Activated T-cell treated with anti-CD3 and anti-CD28 coated beads, Interleukin-2, amount 50 U/mL, for 4 hours (primary cell): ENCODE measurements at regions not wholly inside any gene's neighbourhood (a gene's known extent, or its start where the extent isn't known, plus 50 kb on each side); places are given as distances from the start of the nearest gene placed in this dataset.

Source experiments
- ATAC-seq, 2 donors: fragments of 200-7000 bp; cut with Tn5 transposase; one replicate each; pipeline ENCODE4 v1.10.0; 2021
- DNase-seq: peaks from one replicate; pipeline ENCODE4 v3.0.0-alpha.2; 2020
- H3K27me3 Mint-ChIP-seq: one replicate; pipeline ENCODE4 v1.8.0; 2021; ENCODE audit warnings: low read depth, mixed read lengths
- H3K36me3 Mint-ChIP-seq: one replicate; pipeline ENCODE4 v1.8.0; 2022; ENCODE audit warnings: mixed read lengths; ENCODE audit not compliant: insufficient read depth
- H3K4me1 Mint-ChIP-seq: one replicate; pipeline ENCODE4 v1.8.0; 2021; ENCODE audit warnings: low read depth, mixed read lengths
- H3K4me3 Mint-ChIP-seq: one replicate; pipeline ENCODE4 v1.8.0; 2021; ENCODE audit warnings: mild to moderate bottlenecking, moderate library complexity, mixed read lengths
- H3K9me3 Mint-ChIP-seq: one replicate; pipeline ENCODE4 v1.8.0; 2021; ENCODE audit warnings: mixed read lengths

DNA sequence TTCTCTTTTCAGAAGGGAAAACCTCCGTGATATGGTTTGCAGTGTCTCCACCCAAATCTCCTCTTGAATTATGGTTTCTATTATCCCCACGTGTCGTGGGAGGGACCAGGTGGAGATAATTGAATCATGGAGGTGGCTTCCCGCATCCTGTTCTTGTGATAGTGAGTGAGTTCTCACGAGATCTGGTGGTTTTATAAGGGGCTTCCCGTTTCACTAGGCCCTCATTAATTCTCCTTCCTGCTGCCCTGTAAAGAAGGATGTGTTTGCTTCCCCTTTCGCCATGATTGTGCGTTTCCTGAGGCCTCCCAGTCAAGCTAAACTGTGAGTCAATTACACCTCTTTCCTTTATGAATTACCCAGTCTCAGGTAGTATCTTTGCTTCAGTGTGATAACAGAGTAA, 692.7 kb upstream of the GRM7 start:
- H3K4me1 Mint-ChIP-seq, result no peaks in the 10 kb centered on the region
- H3K9me3 Mint-ChIP-seq, result peaks cover 7% of the 10 kb centered on the region
- H3K27me3 Mint-ChIP-seq, result no peaks in the 10 kb centered on the region
- no peak overlapping the region for H3K4me3 Mint-ChIP-seq
- ATAC-seq, result no peak
- no peaks in the 10 kb centered on the region for H3K36me3 Mint-ChIP-seq
- no peak for DNase-seq

DNA sequence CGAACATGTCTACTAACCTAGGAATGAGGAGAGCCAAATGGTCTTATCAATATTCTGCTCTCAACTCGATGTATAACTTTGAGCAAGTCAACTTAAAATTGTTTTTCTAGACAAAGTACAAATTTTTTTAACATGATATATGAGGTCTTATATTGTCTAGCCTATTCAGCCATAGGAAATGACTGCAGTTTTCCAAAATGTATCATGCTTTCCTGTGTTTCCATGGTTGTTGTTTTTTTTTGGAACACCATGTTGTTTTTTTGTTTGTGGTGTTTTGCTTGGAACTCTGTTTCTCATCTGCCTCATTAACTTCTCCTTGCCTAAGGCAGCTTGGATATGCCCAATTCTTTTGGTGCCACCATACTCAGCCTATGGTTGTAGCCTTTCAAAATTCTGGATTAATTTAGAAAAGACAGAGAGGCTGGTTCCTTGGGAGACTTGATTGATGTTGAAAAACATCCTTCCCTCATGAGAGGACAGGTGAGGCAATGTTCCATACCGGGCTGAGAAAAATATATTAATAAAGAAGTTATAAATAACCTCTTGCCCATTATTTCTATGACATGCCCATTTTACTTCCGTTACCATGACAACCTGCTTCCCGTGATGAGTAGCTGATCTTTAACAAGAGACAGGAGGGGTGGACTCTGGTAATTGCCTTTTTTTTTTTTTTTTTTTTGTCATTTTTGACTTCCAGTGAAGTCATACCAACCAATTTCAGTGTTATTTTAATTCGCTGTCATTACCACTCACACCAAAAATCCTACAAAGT, 687.9 kb upstream of the GRM7 start:
- Mint-ChIP-seq H3K4me3 (no peak overlapping the region), H3K27me3 (no peaks in the 10 kb centered on the region), H3K4me1 (no peaks in the 10 kb centered on the region), H3K36me3 (no peaks in the 10 kb centered on the region), H3K9me3 (peaks cover 10% of the 10 kb centered on the region)
- ATAC-seq (no peak), DNase-seq (no peak)

DNA sequence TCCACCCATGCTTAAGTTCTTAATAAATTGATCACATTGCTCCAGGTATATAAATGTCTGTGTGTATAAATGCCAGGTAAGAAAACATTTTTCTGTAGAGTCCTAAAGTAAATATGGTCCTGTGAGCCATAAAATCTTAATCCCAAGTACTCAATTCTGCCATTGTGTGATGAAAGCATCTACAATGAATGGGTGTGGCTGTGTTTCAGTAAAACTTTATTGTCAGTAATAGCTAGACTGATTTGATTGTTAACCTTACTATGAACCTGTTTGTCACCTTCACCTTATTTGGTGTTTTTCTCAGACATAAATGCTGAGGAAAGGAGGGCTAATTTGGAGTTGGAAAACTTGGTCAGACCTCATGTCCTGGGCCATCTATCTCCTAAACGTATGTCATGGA, 683.5 kb upstream of the GRM7 start:
- Mint-ChIP-seq H3K27me3 (no peaks in the 10 kb centered on the region), H3K9me3 (peaks cover 13% of the 10 kb centered on the region), H3K36me3 (no peaks in the 10 kb centered on the region), H3K4me1 (no peaks in the 10 kb centered on the region), H3K4me3 (no peak overlapping the region)
- DNase-seq (no peak), ATAC-seq (no peak)

DNA sequence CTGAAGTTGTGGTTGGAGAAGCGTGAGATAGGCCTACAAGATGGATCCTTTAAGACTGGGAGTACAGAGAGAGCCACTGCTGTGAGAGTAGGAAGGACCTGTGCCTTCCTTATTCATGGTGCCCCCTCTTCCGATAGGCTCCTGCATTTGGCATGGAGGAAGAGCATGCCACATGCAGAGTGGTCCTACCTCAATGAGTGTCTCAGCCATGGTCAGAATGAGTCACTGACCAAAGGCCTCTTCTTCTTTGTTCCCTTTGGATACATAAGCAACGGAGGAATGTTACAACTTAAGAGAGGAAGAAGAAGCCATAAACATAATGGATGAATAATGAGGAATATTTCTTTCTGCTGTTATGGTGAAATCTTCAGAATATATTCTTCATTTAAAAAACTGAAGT, 681.2 kb upstream of the GRM7 start:
- Mint-ChIP-seq H3K36me3 (no peaks in the 10 kb centered on the region), H3K9me3 (peaks cover 10% of the 10 kb centered on the region), H3K27me3 (no peaks in the 10 kb centered on the region), H3K4me3 (no peak overlapping the region), H3K4me1 (no peaks in the 10 kb centered on the region)
- ATAC-seq (no peak), DNase-seq (no peak)

DNA sequence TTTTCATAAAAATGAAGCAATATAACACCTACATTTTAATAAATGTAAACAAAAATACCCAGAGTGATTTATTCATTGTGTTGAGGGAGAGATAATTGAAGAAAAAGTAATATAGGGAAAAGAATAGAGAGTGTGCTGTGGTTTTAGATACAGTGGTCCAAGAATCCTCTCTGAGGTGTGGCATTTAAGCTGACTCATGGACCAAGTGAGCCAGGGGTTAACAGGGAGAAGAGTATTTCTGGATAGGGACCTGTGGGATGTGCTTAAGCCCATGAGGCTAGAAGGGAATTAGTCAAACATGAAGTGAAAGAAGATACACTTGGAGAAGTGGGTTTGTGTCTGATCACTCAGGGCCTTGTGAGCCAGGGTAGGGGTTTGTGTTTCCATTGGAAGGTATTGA, 680.7 kb upstream of the GRM7 start:
- no peak for DNase-seq
- ATAC-seq, result no peak
- H3K4me3 Mint-ChIP-seq, result no peak overlapping the region
- no peaks in the 10 kb centered on the region for H3K36me3 Mint-ChIP-seq
- H3K4me1 Mint-ChIP-seq, result no peaks in the 10 kb centered on the region
- peaks cover 12% of the 10 kb centered on the region for H3K9me3 Mint-ChIP-seq
- no peaks in the 10 kb centered on the region for H3K27me3 Mint-ChIP-seq

DNA sequence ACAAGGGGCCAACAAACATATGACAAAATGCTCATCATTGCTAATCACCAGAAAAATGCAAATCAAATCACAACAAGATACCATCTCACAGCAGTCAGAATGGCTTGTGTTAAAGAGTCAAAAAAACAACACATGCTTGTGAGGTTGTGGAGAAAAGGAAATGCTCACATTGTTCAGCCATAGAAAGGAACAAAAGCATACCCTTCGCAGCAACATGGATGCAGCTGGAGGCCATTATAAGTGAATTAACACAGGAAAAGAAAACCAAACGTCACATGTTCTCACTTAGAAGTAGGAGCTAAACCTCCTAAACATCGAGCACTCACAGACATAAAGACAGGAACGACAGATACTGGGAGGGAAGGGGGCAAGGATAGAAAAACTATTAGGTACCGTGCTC, 678.4 kb upstream of the GRM7 start:
- no peaks in the 10 kb centered on the region for H3K27me3 Mint-ChIP-seq

DNA sequence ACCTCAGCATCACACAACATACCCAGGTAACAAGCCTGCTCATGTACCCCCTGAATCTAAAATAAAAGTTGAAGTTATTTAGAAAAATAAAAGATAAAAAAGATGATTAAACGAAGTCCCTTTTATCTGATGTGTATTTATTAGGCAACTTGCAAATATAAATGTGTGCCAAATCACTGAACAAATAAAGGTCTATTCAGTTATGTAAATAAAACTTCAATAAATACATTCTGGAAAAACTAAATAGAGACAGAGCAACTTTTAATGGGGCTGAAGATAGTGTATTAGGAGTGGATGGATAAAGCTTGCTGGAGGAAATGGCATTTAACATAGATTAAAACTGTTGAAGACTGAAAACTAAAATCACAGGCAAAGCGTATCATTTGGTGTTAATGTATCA, 678.0 kb upstream of the GRM7 start:
- ATAC-seq (no peak), DNase-seq (no peak)
- no peak overlapping the region for H3K4me3 Mint-ChIP-seq
- H3K36me3 Mint-ChIP-seq, result no peaks in the 10 kb centered on the region
- peaks cover 12% of the 10 kb centered on the region for H3K9me3 Mint-ChIP-seq
- H3K4me1 Mint-ChIP-seq, result no peaks in the 10 kb centered on the region
- no peaks in the 10 kb centered on the region for H3K27me3 Mint-ChIP-seq

More for the DNA sequence above, 678.4 kb upstream of the GRM7 start:
- Mint-ChIP-seq H3K36me3 (no peaks in the 10 kb centered on the region), H3K4me3 (no peak overlapping the region), H3K9me3 (peaks cover 12% of the 10 kb centered on the region), H3K4me1 (no peaks in the 10 kb centered on the region)
- DNase-seq, result no peak
- ATAC-seq, result no peak

DNA sequence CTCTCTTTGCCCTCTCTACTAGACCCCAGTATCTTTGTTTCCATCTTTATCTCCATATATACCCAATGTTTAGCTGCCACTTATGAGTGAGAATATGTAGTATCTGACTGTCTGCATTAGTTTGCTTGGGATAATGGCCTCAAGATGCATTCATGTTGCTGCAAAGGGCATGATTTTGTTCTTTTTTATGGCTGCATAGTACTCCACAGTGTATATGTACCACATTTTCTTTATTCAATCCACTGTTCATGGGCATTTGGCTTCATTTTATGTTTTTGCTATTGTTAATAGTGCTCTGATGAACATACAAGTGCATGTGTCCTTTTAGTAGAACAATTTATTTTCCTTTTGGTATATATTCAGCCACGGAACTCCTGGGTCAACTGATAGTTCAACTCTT, 671.5 kb upstream of the GRM7 start:
- peaks cover 18% of the 10 kb centered on the region for H3K9me3 Mint-ChIP-seq
- H3K4me1 Mint-ChIP-seq, result no peaks in the 10 kb centered on the region

DNA sequence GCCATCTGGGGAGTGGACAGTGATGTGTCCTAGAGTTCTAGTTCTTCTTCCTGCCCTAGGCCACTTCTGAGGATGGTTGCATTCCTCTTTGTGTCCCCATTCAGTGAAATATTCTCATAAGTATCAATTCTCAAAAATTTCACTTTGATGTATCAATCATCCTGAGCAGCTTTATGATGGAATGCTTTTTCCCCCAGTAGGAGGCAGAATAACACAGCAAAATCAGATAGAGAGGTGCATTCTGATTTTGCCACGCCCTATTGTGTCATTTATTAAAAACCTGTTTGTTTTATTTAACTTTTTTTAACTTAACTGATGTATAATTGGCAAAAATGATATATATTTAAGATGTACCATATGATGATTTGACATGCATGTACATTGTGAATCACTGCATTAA, 656.0 kb upstream of the GRM7 start:
- Mint-ChIP-seq H3K9me3 (no peaks in the 10 kb centered on the region), H3K36me3 (no peaks in the 10 kb centered on the region), H3K4me3 (no peak overlapping the region), H3K4me1 (no peaks in the 10 kb centered on the region), H3K27me3 (no peaks in the 10 kb centered on the region)
- ATAC-seq (no peak), DNase-seq (no peak)

More for the DNA sequence above, 671.5 kb upstream of the GRM7 start:
- H3K4me3 Mint-ChIP-seq, result no peak overlapping the region
- no peaks in the 10 kb centered on the region for H3K36me3 Mint-ChIP-seq
- no peaks in the 10 kb centered on the region for H3K27me3 Mint-ChIP-seq
- DNase-seq (no peak), ATAC-seq (no peak)

DNA sequence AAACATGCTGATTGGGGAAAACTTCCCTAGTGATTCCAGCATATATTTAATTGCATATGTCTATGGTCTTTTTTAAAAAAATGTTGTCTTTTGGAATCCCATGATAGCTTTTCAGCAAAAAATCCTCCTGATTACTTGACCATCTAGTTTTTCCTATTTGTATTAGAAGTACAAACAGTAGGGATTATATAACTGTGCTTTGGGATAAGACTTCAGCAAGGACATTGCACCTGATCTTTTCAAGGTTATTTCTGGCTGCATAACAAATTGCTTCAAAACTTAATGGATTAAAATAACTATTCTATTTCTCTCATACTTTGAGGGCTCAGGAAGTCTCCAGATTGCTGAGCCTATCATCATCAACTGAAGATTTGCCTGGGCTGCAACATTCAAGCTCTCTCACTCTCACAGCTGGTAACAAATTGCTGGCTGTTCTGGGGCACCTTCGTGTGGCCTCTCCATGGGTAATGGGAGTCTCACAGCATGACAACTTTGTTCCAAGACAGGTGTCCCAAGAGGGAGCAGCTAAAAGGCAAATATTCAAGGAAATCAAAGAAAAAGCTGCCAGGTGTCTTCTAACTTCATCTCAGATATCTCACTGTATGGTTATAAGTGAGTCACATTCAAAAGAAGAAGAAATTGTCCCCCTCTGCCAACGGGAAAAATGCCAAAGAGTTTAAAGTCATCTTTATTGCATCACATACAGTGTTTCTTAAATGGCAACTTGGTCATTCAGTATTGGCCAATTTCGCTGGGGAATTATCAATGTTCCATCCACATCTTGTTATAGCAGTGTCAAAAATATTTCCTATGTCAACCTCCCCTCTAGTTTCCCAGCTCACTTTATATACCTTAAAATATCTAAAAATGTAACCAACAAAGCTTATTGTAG, 644.5 kb upstream of the GRM7 start:
- ATAC-seq (no peak), DNase-seq (no peak)
- peaks cover 4% of the 10 kb centered on the region for H3K9me3 Mint-ChIP-seq
- H3K4me1 Mint-ChIP-seq, result no peaks in the 10 kb centered on the region
- no peaks in the 10 kb centered on the region for H3K36me3 Mint-ChIP-seq
- H3K27me3 Mint-ChIP-seq, result no peaks in the 10 kb centered on the region
- no peak overlapping the region for H3K4me3 Mint-ChIP-seq

DNA sequence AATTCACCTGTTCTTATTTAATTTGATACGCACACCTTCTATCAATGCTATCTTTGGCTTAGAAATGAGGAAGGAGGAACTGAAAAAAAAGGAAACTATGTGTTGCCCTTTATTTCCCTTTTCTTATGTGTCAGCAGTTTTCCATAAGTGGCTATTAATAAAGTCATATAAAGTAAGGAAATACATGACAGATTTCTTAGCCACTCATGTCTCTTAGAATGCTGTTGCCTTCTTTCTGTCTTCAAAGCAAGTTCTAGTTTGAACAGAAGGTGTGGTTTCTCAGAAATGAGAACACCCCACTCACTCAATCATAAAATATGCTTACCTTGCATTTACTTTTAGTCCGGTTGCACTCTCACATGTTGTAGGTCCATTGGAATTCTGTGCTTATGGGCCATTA, 640.5 kb upstream of the GRM7 start:
- ATAC-seq (no peak), DNase-seq (no peak)
- Mint-ChIP-seq H3K4me1 (no peaks in the 10 kb centered on the region), H3K36me3 (no peaks in the 10 kb centered on the region), H3K4me3 (no peak overlapping the region), H3K9me3 (peaks cover 4% of the 10 kb centered on the region), H3K27me3 (no peaks in the 10 kb centered on the region)

DNA sequence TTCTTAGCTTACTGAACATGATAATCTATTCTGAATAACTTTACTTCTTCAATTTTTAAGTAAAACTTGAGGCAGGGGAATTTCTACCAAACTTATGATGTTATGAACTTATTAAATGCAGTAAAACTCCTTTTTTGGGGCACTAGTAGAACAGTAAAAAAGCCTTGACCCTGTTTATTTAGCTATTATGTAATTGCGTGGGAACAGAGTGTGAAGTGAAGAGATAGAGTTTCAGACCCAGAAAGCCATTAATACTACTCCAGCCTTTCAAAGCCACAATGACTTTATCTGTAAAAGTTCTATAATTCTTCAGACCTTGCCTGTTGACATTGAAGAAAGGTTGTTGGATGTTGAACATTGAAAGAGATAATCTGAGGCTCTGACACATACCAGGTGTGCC, 638.8 kb upstream of the GRM7 start:
- ATAC-seq, result no peak
- no peak overlapping the region for H3K4me3 Mint-ChIP-seq
- DNase-seq, result no peak
- no peaks in the 10 kb centered on the region for H3K36me3 Mint-ChIP-seq
- H3K9me3 Mint-ChIP-seq, result peaks cover 4% of the 10 kb centered on the region
- H3K27me3 Mint-ChIP-seq, result no peaks in the 10 kb centered on the region
- H3K4me1 Mint-ChIP-seq, result no peaks in the 10 kb centered on the region

DNA sequence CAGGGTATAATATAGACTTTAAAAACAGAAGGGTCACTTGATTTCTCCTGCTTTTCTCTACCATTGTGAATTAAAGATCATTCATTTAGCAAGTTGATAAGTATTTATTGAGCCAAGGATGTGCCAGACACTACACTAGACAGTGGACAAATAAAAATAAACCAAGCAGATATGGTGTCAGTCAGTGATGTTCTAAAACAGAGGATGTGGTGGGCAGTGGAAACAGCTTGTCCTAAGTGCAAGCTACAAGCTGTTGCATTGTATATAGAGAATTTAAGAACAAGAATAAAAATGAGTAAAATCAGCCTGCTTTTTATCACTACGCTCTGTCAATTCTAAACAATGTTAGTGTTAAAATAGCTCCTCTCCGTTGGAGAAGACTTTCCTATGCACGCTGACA, 637.3 kb upstream of the GRM7 start:
- H3K9me3 Mint-ChIP-seq, result peaks cover 6% of the 10 kb centered on the region
- ATAC-seq (no peak), DNase-seq (no peak)
- no peaks in the 10 kb centered on the region for H3K27me3 Mint-ChIP-seq
- H3K36me3 Mint-ChIP-seq, result no peaks in the 10 kb centered on the region
- H3K4me1 Mint-ChIP-seq, result no peaks in the 10 kb centered on the region
- H3K4me3 Mint-ChIP-seq, result no peak overlapping the region

DNA sequence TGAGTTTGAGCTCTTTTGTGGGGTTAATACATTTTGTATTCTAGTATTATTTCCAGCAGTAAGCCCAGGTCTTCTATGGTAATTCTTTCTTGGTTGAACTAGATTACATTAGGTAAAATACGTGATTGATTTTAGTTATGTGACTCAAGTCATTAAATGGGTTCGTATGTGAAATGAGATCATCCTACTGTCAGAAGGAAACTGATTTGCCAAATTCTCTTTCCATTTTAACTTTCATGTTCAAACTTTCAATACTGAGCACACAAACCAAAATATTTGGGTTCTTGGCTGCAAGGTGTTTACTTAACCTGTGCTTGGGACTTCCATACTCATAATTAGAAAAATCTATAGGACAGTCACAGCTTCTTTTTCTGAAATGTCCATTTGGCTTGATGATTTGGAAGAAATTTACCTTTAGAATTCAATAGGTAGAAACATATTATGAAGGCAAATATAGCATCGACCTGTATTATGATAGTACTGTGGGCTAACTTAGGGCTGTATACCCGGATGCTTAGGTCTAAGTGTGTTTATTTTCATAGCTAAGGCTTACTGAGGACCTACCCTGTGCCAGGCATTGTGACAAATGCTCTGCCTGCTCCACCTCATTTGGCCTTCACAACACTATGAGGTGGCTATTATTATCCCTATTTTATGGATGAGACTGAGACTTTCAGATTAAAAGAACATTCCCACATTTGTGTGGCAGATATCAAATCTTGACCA, 631.8 kb upstream of the GRM7 start:
- no peak for DNase-seq
- no peaks in the 10 kb centered on the region for H3K36me3 Mint-ChIP-seq
- H3K4me3 Mint-ChIP-seq, result no peak overlapping the region
- no peaks in the 10 kb centered on the region for H3K27me3 Mint-ChIP-seq
- H3K9me3 Mint-ChIP-seq, result peaks cover 6% of the 10 kb centered on the region
- no peak for ATAC-seq
- no peaks in the 10 kb centered on the region for H3K4me1 Mint-ChIP-seq
